Nephron (organoid): ENCODE measurements at regions not wholly inside any gene's neighbourhood (a gene's known extent, or its start where the extent isn't known, plus 50 kb on each side); places are given as distances from the start of the nearest gene placed in this dataset.

Experiments
- H3K27ac Mint-ChIP-seq, 3 experiments: 2 replicates each; pipeline ENCODE4 v1.8.0; 2020; ENCODE audit warnings: mixed read lengths in 3 of 3, mild to moderate bottlenecking in 2 of 3, moderate library complexity in 1 of 3
- H3K27me3 Mint-ChIP-seq: 2 replicates; pipeline ENCODE4 v1.8.0; 2021; ENCODE audit warnings: low read depth, mild to moderate bottlenecking, moderate library complexity, mixed read lengths
- H3K36me3 Mint-ChIP-seq: 2 replicates; pipeline ENCODE4 v1.8.0; 2020; ENCODE audit warnings: low read depth, mixed read lengths
- H3K4me1 Mint-ChIP-seq: 2 replicates; pipeline ENCODE4 v1.8.0; 2020; ENCODE audit warnings: mixed read lengths
- H3K4me3 Mint-ChIP-seq, 3 experiments: 2 replicates each; pipeline ENCODE4 v1.8.0; 2020; ENCODE audit warnings: mild to moderate bottlenecking in 3 of 3, mixed read lengths in 3 of 3, moderate library complexity in 2 of 3
- H3K9me3 Mint-ChIP-seq: 2 replicates; pipeline ENCODE4 v1.8.0; 2020; ENCODE audit warnings: mixed read lengths
- TF ChIP-seq, protein P1 (sequence below), 3 experiments: fragments of 200-600 bp; sonication (generic); IDR thresholded peaks; one replicate each; pipeline ENCODE4 v1.5.0; 2021; ENCODE audit warnings: antibody characterized with exemption in 3 of 3; ENCODE audit not compliant: unreplicated experiment in 3 of 3

DNA sequence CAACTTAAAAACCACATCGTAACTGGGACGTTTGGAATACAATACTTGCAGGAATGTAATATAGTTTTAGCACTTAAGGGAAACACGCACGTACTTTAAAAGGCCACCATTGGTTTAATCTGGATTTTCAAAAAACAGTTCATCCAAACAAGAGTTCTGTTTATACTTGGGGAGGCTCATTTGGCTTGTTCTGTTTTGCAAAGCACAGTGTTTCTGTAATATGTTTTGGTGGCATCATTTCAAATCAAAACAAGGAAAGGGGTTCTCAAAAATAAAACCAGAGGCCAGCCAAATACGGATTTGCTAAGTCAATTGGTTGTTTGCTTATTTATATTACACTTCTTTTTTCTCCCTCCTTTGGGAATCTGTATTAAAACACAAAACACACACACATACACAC is 656.1 kb upstream of the SOX9 start:
- Mint-ChIP-seq H3K4me1 (no peaks in the 10 kb centered on the region), H3K4me3 (no peak overlapping the region), H3K9me3 (peaks cover 4% of the 10 kb centered on the region), H3K27me3 (peaks cover 4% of the 10 kb centered on the region), H3K36me3 (no peaks in the 10 kb centered on the region), H3K27ac (no peak overlapping the region)
- TF ChIP-seq, protein P1, sequence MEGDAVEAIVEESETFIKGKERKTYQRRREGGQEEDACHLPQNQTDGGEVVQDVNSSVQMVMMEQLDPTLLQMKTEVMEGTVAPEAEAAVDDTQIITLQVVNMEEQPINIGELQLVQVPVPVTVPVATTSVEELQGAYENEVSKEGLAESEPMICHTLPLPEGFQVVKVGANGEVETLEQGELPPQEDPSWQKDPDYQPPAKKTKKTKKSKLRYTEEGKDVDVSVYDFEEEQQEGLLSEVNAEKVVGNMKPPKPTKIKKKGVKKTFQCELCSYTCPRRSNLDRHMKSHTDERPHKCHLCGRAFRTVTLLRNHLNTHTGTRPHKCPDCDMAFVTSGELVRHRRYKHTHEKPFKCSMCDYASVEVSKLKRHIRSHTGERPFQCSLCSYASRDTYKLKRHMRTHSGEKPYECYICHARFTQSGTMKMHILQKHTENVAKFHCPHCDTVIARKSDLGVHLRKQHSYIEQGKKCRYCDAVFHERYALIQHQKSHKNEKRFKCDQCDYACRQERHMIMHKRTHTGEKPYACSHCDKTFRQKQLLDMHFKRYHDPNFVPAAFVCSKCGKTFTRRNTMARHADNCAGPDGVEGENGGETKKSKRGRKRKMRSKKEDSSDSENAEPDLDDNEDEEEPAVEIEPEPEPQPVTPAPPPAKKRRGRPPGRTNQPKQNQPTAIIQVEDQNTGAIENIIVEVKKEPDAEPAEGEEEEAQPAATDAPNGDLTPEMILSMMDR (IDR thresholded peaks at IDR 0.05; ENCODE audit: unreplicated experiment in 3 of 3): no peak

DNA sequence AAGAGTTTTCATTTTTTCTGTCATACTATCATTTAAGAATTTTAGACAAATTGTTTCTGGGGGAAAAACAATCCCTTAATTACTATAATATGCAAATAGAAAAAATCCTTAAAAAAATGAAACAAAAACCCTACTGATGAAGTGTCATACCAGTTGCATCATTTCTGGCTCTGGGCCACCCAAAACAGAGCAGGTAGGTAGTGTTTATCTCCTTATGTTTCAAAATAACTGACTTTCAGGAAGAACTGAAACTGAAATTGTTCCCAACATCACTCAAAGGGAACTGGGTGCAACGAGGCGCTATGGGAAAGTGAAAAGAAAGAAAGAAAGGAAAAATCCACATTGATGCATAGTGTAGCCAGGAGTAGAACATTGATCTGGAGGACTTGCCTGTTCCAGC is 653.1 kb upstream of the SOX9 start:
- peaks cover 3% of the 10 kb centered on the region for H3K9me3 Mint-ChIP-seq
- no peaks in the 10 kb centered on the region for H3K36me3 Mint-ChIP-seq
- no peaks in the 10 kb centered on the region for H3K27me3 Mint-ChIP-seq
- TF ChIP-seq, protein P1 (IDR thresholded peaks at IDR 0.05; ENCODE audit: unreplicated experiment in 3 of 3): no peak
- H3K4me3 Mint-ChIP-seq: no peak overlapping the region
- H3K27ac Mint-ChIP-seq: no peak overlapping the region
- H3K4me1 Mint-ChIP-seq: no peaks in the 10 kb centered on the region

DNA sequence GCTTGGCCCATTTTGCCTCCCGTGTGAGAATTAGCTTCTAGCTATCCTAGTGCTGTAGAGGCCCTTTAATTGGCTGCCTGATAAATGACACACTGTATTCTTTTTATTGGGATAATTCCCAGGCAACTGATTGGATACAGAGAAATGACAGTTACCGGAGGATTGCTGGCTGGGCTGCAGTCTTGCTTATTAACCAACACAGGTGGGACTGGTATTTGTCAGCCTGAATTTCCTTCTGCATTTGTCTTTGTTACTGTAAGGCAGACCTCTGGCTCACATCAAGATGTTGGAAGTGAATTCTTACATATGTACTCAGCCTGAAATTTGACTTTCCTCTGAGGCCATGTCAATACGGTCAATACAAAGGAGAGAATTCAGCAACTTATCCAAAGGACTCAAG is 650.8 kb upstream of the SOX9 start:
- H3K36me3 Mint-ChIP-seq: no peaks in the 10 kb centered on the region
- H3K27me3 Mint-ChIP-seq: peaks cover 7% of the 10 kb centered on the region

DNA sequence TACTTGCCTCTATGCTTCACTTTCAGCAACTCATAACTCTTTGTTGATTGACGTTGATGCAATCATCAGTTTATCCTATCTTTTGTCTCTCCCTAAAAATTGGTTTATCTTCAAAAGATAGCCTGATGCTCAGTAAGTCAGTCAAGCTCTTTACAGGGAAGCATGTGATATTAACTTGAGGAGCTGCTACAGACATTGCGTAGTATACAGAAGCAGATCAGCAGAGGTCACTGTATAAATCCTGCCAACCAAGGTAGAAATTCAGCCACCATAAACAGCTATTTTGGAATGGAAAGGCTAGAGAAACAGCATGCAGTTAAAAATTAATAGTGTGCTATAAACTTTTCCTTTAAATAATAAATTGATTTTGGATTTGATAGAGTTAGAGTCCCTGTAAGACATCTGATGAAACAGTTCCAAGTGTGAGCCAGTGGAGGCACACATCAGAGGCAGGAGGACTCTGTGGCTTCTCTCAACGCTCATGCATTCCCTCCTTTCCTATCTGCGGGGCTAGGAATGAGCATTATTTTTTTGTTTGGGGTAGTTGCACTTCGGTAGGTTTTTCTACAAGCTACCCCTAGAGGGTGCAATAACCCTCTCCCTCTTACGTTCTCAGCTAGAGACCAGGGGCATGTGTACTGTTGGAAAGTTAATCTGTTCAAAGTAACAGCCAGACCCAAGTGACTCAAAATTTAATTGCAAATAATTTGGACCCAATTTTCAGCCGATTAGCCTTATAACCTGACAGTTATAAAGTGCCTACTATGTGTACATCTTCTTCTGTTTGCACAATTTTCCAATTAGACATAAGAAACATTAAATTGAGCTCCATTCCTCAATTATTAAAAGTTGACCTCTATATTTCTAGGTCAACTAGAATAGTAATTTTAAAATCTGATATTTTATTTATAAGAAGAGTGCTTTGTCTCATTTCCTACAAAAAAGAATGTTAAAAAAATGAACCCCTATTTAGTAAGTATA is 647.7 kb upstream of the SOX9 start:
- Mint-ChIP-seq H3K9me3 (no peaks in the 10 kb centered on the region), H3K36me3 (no peaks in the 10 kb centered on the region), H3K4me3 (no peak overlapping the region), H3K4me1 (no peaks in the 10 kb centered on the region), H3K27me3 (peaks cover 13% of the 10 kb centered on the region), H3K27ac (no peak overlapping the region)
- TF ChIP-seq, protein P1 (IDR thresholded peaks at IDR 0.05; ENCODE audit: unreplicated experiment in 3 of 3): peak; percentile 61 to 77 (median 67)

More for the DNA sequence above, 650.8 kb upstream of the SOX9 start:
- Mint-ChIP-seq H3K9me3 (no peaks in the 10 kb centered on the region), H3K4me1 (no peaks in the 10 kb centered on the region), H3K27ac (no peak overlapping the region), H3K4me3 (no peak overlapping the region)
- TF ChIP-seq, protein P1 (IDR thresholded peaks at IDR 0.05; ENCODE audit: unreplicated experiment in 3 of 3): no peak

DNA sequence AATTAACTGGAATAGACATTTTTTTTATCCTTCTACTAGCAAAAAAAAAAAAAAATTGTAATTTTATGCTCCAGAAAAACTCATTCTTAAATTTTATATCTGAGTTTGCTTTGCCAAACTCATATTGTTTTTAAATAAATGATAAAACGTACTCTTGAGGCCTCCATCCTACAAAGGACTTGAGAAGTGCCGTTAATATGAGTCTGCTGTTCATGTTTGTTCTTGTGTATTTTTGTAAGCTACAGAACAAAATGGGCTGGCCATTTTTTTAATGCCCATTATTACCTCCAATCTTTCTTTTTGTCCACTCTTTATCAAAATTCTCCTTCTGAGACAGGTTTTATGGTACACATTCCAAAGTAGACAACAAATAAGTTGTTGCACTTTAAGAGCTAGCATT is 643.5 kb upstream of the SOX9 start:
- Mint-ChIP-seq H3K36me3 (no peaks in the 10 kb centered on the region), H3K27ac (no peak overlapping the region), H3K4me1 (no peaks in the 10 kb centered on the region), H3K27me3 (peaks cover 13% of the 10 kb centered on the region), H3K9me3 (no peaks in the 10 kb centered on the region), H3K4me3 (no peak overlapping the region)
- TF ChIP-seq, protein P1 (IDR thresholded peaks at IDR 0.05; ENCODE audit: unreplicated experiment in 3 of 3): no peak

DNA sequence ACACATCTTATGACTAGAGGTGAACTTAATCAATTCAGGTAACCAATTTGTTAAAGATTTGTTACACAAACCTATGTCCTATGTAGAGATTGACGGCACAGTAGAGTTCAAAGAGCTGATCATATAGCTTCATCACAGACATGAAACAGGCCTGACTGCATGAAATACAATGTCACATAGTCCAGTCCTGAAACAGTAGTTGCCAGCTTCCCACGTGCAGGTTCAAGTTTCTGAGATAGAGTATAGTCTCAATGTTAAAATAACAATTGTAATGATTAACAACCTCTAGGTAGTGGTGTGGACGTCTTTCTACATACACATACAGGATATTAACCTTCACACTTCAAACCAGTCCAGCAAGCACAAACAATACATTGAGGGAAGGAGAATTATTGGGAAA is 640.7 kb upstream of the SOX9 start:
- H3K4me3 Mint-ChIP-seq: no peak overlapping the region
- no peaks in the 10 kb centered on the region for H3K36me3 Mint-ChIP-seq
- H3K4me1 Mint-ChIP-seq: peaks cover 6% of the 10 kb centered on the region
- peak overlapping the region in 1 of 3 experiments; percentile 22 for H3K27ac Mint-ChIP-seq
- no peaks in the 10 kb centered on the region for H3K9me3 Mint-ChIP-seq
- TF ChIP-seq, protein P1 (IDR thresholded peaks at IDR 0.05; ENCODE audit: unreplicated experiment in 3 of 3): no peak
- peaks cover 6% of the 10 kb centered on the region for H3K27me3 Mint-ChIP-seq
